DND-41 (cell line): ENCODE measurements at regions not wholly inside any gene's neighbourhood (a gene's known extent, or its start where the extent isn't known, plus 50 kb on each side); places are given as distances from the start of the nearest gene placed in this dataset.

Source experiments
- ATAC-seq: fragments of 200-7000 bp; cut with Tn5 transposase; 3 replicates; pipeline ENCODE4 v1.9.1; 2021; ENCODE audit warnings: low read depth; ENCODE audit not compliant: insufficient read depth
- DNase-seq: peaks from one replicate; pipeline ENCODE4 v3.0.0-alpha.2; 2020
- H2AFZ ChIP-seq: 2 replicates; pipeline ENCODE4 v1.6.0; 2012; ENCODE audit warnings: low read depth, low read length
- H3K27ac ChIP-seq: 2 replicates; pipeline ENCODE4 v1.5.1; 2012; ENCODE audit warnings: low read length, inconsistent platforms
- H3K27me3 ChIP-seq: fragments of 200-600 bp; sonication (generic); 2 replicates; pipeline ENCODE4 v1.6.0; 2012; ENCODE audit warnings: low read length, mild to moderate bottlenecking, inconsistent platforms; ENCODE audit not compliant: insufficient read depth, poor library complexity
- H3K36me3 ChIP-seq: 2 replicates; pipeline ENCODE4 v1.5.1; 2012; ENCODE audit warnings: low read length, inconsistent platforms; ENCODE audit not compliant: insufficient read depth
- H3K4me1 ChIP-seq: 2 replicates; pipeline ENCODE4 v1.5.1; 2012; ENCODE audit warnings: mild to moderate bottlenecking, low read length; ENCODE audit not compliant: insufficient read depth
- H3K4me2 ChIP-seq: 2 replicates; pipeline ENCODE4 v1.6.0; 2012; ENCODE audit warnings: mild to moderate bottlenecking, moderate library complexity, low read length, inconsistent platforms; ENCODE audit not compliant: insufficient read depth
- H3K4me3 ChIP-seq, 2 experiments: fragments of 200-600 bp in 1 of 2; shearing (Covaris generic) in 1 of 2; 2 replicates each; pipeline ENCODE4 v1.5.1; 2012 to 2016; ENCODE audit warnings: inconsistent platforms in 2 of 2, low read length in 2 of 2, mild to moderate bottlenecking in 2 of 2, low read depth in 1 of 2, moderate library complexity in 1 of 2
- H3K79me2 ChIP-seq: 2 replicates; pipeline ENCODE4 v1.6.0; 2012; ENCODE audit warnings: low read length, inconsistent platforms; ENCODE audit not compliant: insufficient read depth
- H3K9ac ChIP-seq: 2 replicates; pipeline ENCODE4 v1.6.0; 2012; ENCODE audit warnings: low read depth, mild to moderate bottlenecking, inconsistent platforms, low read length, moderate library complexity
- H3K9me3 ChIP-seq: 2 replicates; pipeline ENCODE4 v1.5.1; 2012; ENCODE audit warnings: low read length, moderate library complexity, mild to moderate bottlenecking, inconsistent platforms; ENCODE audit not compliant: insufficient read depth, severe bottlenecking
- H4K20me1 ChIP-seq: 2 replicates; pipeline ENCODE4 v1.6.0; 2012; ENCODE audit warnings: low read length; ENCODE audit not compliant: insufficient read depth
- EZH2 ChIP-seq: IDR thresholded peaks from 3 replicates; pipeline ENCODE4 v1.6.1; 2012; ENCODE audit warnings: borderline replicate concordance, low read depth, mild to moderate bottlenecking, moderate library complexity, low read length, inconsistent platforms; ENCODE audit not compliant: severe bottlenecking
- TF ChIP-seq, protein P1 (sequence below): IDR thresholded peaks from 2 replicates; pipeline ENCODE4 v1.5.1; 2012; ENCODE audit warnings: borderline replicate concordance, low read length, moderate library complexity, mild to moderate bottlenecking; ENCODE audit not compliant: poor library complexity, severe bottlenecking; ENCODE audit errors: extremely low read depth

- ATAC-seq (no peak), DNase-seq (no peak)
- Histone ChIP-seq H3K27ac (no peak overlapping the region), H3K4me2 (no peak overlapping the region), H3K9me3 (no peaks in the 10 kb centered on the region), H3K36me3 (no peaks in the 10 kb centered on the region), H3K4me1 (no peaks in the 10 kb centered on the region), H4K20me1 (no peaks in the 10 kb centered on the region), H3K4me3 (no peak overlapping the region), H2AFZ (no peak overlapping the region), H3K9ac (no peak overlapping the region), H3K27me3 (no peaks in the 10 kb centered on the region), H3K79me2 (no peaks in the 10 kb centered on the region)
- no peak for TF ChIP-seq EZH2
- TF ChIP-seq, protein P1, sequence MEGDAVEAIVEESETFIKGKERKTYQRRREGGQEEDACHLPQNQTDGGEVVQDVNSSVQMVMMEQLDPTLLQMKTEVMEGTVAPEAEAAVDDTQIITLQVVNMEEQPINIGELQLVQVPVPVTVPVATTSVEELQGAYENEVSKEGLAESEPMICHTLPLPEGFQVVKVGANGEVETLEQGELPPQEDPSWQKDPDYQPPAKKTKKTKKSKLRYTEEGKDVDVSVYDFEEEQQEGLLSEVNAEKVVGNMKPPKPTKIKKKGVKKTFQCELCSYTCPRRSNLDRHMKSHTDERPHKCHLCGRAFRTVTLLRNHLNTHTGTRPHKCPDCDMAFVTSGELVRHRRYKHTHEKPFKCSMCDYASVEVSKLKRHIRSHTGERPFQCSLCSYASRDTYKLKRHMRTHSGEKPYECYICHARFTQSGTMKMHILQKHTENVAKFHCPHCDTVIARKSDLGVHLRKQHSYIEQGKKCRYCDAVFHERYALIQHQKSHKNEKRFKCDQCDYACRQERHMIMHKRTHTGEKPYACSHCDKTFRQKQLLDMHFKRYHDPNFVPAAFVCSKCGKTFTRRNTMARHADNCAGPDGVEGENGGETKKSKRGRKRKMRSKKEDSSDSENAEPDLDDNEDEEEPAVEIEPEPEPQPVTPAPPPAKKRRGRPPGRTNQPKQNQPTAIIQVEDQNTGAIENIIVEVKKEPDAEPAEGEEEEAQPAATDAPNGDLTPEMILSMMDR, result no peak
Observed at GRCh38 chr4:62210486-62210885, 1010.4 kb downstream of the ADGRL3 start.

DNA sequence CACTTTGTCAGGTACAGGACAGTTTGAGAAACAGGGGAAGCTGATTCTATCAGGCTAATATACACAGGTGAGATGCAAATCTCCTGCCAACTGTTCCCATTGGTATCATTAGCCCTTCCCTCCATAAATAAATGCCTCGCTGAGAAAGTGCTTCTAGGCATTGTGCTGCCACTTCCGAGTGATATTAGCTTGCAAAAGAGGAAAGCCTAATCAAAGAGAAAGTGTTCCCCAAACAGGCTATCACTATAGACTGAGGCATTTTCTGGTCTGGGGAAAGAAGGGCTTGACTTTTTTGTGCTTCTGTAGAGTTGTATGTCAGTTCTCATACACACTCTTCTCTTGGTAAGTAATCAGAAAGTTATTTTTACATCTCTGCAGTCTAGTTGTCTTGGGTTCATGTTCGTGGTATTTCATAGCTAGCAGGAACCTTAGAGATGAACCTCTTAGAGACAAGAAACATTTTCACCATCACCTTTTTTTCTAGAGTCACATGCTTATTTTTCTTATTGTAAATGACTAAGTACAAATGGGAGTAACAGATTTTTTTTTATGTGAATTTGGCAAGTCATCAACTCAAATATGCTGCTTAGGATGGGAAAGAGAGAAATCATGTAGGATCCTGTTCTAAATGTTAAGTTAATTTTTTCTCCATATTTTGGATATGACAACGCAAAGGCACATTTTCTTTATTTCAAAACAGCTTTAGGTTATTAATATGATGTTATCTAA, 1009.8 kb downstream of the ADGRL3 start:
- Histone ChIP-seq H3K79me2 (no peaks in the 10 kb centered on the region), H2AFZ (no peak overlapping the region), H3K4me3 (no peak overlapping the region), H4K20me1 (no peaks in the 10 kb centered on the region), H3K27ac (no peak overlapping the region), H3K9me3 (no peaks in the 10 kb centered on the region), H3K9ac (no peak overlapping the region), H3K27me3 (no peaks in the 10 kb centered on the region), H3K4me2 (no peak overlapping the region), H3K36me3 (no peaks in the 10 kb centered on the region), H3K4me1 (no peaks in the 10 kb centered on the region)
- no peak for DNase-seq
- TF ChIP-seq, protein P1, result no peak
- no peak for TF ChIP-seq EZH2
- ATAC-seq, result no peak

GRCh38 chr4:62208921-62209320, 1008.8 kb downstream of the ADGRL3 start:
- ATAC-seq (no peak), DNase-seq (no peak)
- no peak overlapping the region for H2AFZ ChIP-seq
- H3K4me2 ChIP-seq, result no peak overlapping the region
- H4K20me1 ChIP-seq, result no peaks in the 10 kb centered on the region
- H3K79me2 ChIP-seq, result no peaks in the 10 kb centered on the region
- no peaks in the 10 kb centered on the region for H3K36me3 ChIP-seq
- no peaks in the 10 kb centered on the region for H3K27me3 ChIP-seq
- no peak overlapping the region for H3K9ac ChIP-seq
- TF ChIP-seq EZH2, result no peak
- TF ChIP-seq, protein P1, result no peak
- no peak overlapping the region for H3K27ac ChIP-seq
- H3K9me3 ChIP-seq, result no peaks in the 10 kb centered on the region
- no peak overlapping the region for H3K4me3 ChIP-seq
- no peaks in the 10 kb centered on the region for H3K4me1 ChIP-seq
